Adipocyte (in vitro differentiated cells): ENCODE measurements at regions not wholly inside any gene's neighbourhood (a gene's known extent, or its start where the extent isn't known, plus 50 kb on each side); places are given as distances from the start of the nearest gene placed in this dataset.

Experiments
- DNase-seq: peaks from one replicate; pipeline ENCODE4 v3.0.0-alpha.2; 2015; ENCODE audit warnings: low read depth
- H3K27me3 ChIP-seq: replicated peaks from 2 replicates; pipeline ENCODE4 v1.7.0; 2013; ENCODE audit warnings: mild to moderate bottlenecking, low read length, moderate library complexity; ENCODE audit not compliant: control insufficient read depth, insufficient read depth
- H3K36me3 ChIP-seq: 2 replicates; pipeline ENCODE4 v1.7.0; 2013; ENCODE audit warnings: low read length, mild to moderate bottlenecking, moderate library complexity; ENCODE audit not compliant: control insufficient read depth, insufficient read depth, severe bottlenecking
- H3K4me1 ChIP-seq: 2 replicates; pipeline ENCODE4 v1.7.0; 2013; ENCODE audit warnings: mild to moderate bottlenecking, low read length, moderate library complexity; ENCODE audit not compliant: control insufficient read depth, insufficient read depth
- H3K4me3 ChIP-seq: 2 replicates; pipeline ENCODE4 v1.7.0; 2013; ENCODE audit warnings: mild to moderate bottlenecking, low read length, moderate library complexity
- H3K9ac ChIP-seq: 2 replicates; pipeline ENCODE4 v1.7.0; 2013; ENCODE audit warnings: mild to moderate bottlenecking, low read length, moderate library complexity
- H3K9me3 ChIP-seq: 2 replicates; pipeline ENCODE4 v1.7.0; 2013; ENCODE audit warnings: mild to moderate bottlenecking, low read length, moderate library complexity; ENCODE audit not compliant: control insufficient read depth

GRCh38 chr9:20291201-20291600 is 331.1 kb downstream of the MLLT3 start:
- H3K4me3 ChIP-seq: no peak overlapping the region
- H3K4me1 ChIP-seq: no peaks in the 10 kb centered on the region
- peaks cover 11% of the 10 kb centered on the region for H3K27me3 ChIP-seq
- no peaks in the 10 kb centered on the region for H3K36me3 ChIP-seq
- DNase-seq: no peak
- no peaks in the 10 kb centered on the region for H3K9me3 ChIP-seq
- H3K9ac ChIP-seq: no peak overlapping the region

GRCh38 chr9:20290257-20290656 is 332.0 kb downstream of the MLLT3 start:
- H3K4me3 ChIP-seq: no peak overlapping the region
- H3K27me3 ChIP-seq: peaks cover 11% of the 10 kb centered on the region
- H3K4me1 ChIP-seq: no peaks in the 10 kb centered on the region
- H3K9me3 ChIP-seq: peaks cover 3% of the 10 kb centered on the region
- H3K36me3 ChIP-seq: no peaks in the 10 kb centered on the region
- H3K9ac ChIP-seq: no peak overlapping the region
- no peak for DNase-seq

- Histone ChIP-seq H3K9me3 (peaks cover 3% of the 10 kb centered on the region), H3K4me3 (no peak overlapping the region), H3K9ac (no peak overlapping the region), H3K36me3 (no peaks in the 10 kb centered on the region), H3K27me3 (peaks cover 11% of the 10 kb centered on the region), H3K4me1 (no peaks in the 10 kb centered on the region)
- no peak for DNase-seq
Measured at GRCh38 chr9:20289423-20290010, 332.8 kb downstream of the MLLT3 start.

GRCh38 chr9:20286969-20287368 is 335.3 kb downstream of the MLLT3 start:
- Histone ChIP-seq H3K4me1 (no peaks in the 10 kb centered on the region), H3K27me3 (peaks cover 11% of the 10 kb centered on the region), H3K9me3 (peaks cover 3% of the 10 kb centered on the region), H3K9ac (no peak overlapping the region), H3K4me3 (no peak overlapping the region), H3K36me3 (no peaks in the 10 kb centered on the region)
- DNase-seq: no peak

GRCh38 chr9:20286154-20286700 is 336.1 kb downstream of the MLLT3 start:
- Histone ChIP-seq H3K4me3 (no peak overlapping the region), H3K9ac (no peak overlapping the region), H3K4me1 (no peaks in the 10 kb centered on the region), H3K9me3 (peaks cover 3% of the 10 kb centered on the region), H3K27me3 (peaks cover 7% of the 10 kb centered on the region), H3K36me3 (no peaks in the 10 kb centered on the region)
- no peak for DNase-seq

GRCh38 chr9:20284601-20285289 is 337.6 kb downstream of the MLLT3 start:
- H3K27me3 ChIP-seq: no peaks in the 10 kb centered on the region
- H3K36me3 ChIP-seq: no peaks in the 10 kb centered on the region
- no peak overlapping the region for H3K9ac ChIP-seq
- DNase-seq: no peak
- no peak overlapping the region for H3K4me3 ChIP-seq
- peaks cover 3% of the 10 kb centered on the region for H3K9me3 ChIP-seq
- H3K4me1 ChIP-seq: no peaks in the 10 kb centered on the region

GRCh38 chr9:20280330-20280729 is 342.0 kb downstream of the MLLT3 start:
- H3K27me3 ChIP-seq: peaks cover 1% of the 10 kb centered on the region
- H3K36me3 ChIP-seq: no peaks in the 10 kb centered on the region
- H3K9me3 ChIP-seq: peaks cover 14% of the 10 kb centered on the region
- no peak overlapping the region for H3K4me3 ChIP-seq
- no peaks in the 10 kb centered on the region for H3K4me1 ChIP-seq
- no peak for DNase-seq
- H3K9ac ChIP-seq: no peak overlapping the region

GRCh38 chr9:20276762-20277161 is 345.5 kb downstream of the MLLT3 start:
- DNase-seq: no peak
- no peak overlapping the region for H3K4me3 ChIP-seq

GRCh38 chr9:20271723-20272122 is 350.6 kb downstream of the MLLT3 start:
- no peaks in the 10 kb centered on the region for H3K4me1 ChIP-seq
- DNase-seq: no peak
- H3K9me3 ChIP-seq: peaks cover 12% of the 10 kb centered on the region
- peaks cover 15% of the 10 kb centered on the region for H3K27me3 ChIP-seq
- H3K4me3 ChIP-seq: no peak overlapping the region
- H3K36me3 ChIP-seq: no peaks in the 10 kb centered on the region
- no peak overlapping the region for H3K9ac ChIP-seq

More at GRCh38 chr9:20276762-20277161, 345.5 kb downstream of the MLLT3 start:
- no peaks in the 10 kb centered on the region for H3K4me1 ChIP-seq
- H3K9ac ChIP-seq: no peak overlapping the region
- no peaks in the 10 kb centered on the region for H3K36me3 ChIP-seq
- peaks cover 10% of the 10 kb centered on the region for H3K27me3 ChIP-seq
- peaks cover 17% of the 10 kb centered on the region for H3K9me3 ChIP-seq

- no peak overlapping the region for H3K4me3 ChIP-seq
- peaks cover 8% of the 10 kb centered on the region for H3K9me3 ChIP-seq
- H3K36me3 ChIP-seq: no peaks in the 10 kb centered on the region
- no peaks in the 10 kb centered on the region for H3K4me1 ChIP-seq
- H3K9ac ChIP-seq: no peak overlapping the region
- H3K27me3 ChIP-seq: peaks cover 15% of the 10 kb centered on the region
- no peak for DNase-seq
Measured at GRCh38 chr9:20271096-20271495, 351.2 kb downstream of the MLLT3 start.

GRCh38 chr9:20270161-20270560 is 352.1 kb downstream of the MLLT3 start:
- Histone ChIP-seq H3K4me3 (no peak overlapping the region), H3K9me3 (peaks cover under 1% of the 10 kb centered on the region), H3K36me3 (no peaks in the 10 kb centered on the region), H3K9ac (no peak overlapping the region), H3K27me3 (peaks cover 12% of the 10 kb centered on the region), H3K4me1 (no peaks in the 10 kb centered on the region)
- no peak for DNase-seq
